ENCODE measurements at regions not wholly inside any gene's neighbourhood (a gene's known extent, or its start where the extent isn't known, plus 50 kb on each side); places are given as distances from the start of the nearest gene placed in this dataset.

GRCh38 chr18:29184654-29185053, 1007.7 kb upstream of the CDH2 start (continued):
- TF ChIP-seq, protein P1, sequence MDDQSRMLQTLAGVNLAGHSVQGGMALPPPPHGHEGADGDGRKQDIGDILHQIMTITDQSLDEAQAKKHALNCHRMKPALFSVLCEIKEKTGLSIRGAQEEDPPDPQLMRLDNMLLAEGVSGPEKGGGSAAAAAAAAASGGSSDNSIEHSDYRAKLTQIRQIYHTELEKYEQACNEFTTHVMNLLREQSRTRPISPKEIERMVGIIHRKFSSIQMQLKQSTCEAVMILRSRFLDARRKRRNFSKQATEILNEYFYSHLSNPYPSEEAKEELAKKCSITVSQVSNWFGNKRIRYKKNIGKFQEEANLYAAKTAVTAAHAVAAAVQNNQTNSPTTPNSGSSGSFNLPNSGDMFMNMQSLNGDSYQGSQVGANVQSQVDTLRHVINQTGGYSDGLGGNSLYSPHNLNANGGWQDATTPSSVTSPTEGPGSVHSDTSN (IDR thresholded peaks at IDR 0.05; ENCODE audit: insufficient replicate concordance, low read depth, low read length) = no peak
- TF ChIP-seq NFYB (IDR thresholded peaks at IDR 0.05; ENCODE audit: insufficient read depth, low read depth, low read length) (no peak), PAX5 (IDR thresholded peaks at IDR 0.05; ENCODE audit: borderline replicate concordance, low read depth, low read length) (no peak), ATF2 (IDR thresholded peaks at IDR 0.05; ENCODE audit: low read length) (no peak), CEBPB (IDR thresholded peaks at IDR 0.05; ENCODE audit: borderline replicate concordance in 1 of 2, low read depth in 2 of 2, low read length in 2 of 2) (no peak), IKZF1 (conservative IDR thresholded peaks at IDR 0.05) (no peak), SREBF2 (IDR thresholded peaks at IDR 0.05; ENCODE audit: low read length) (no peak), SPI1 (IDR thresholded peaks at IDR 0.05; ENCODE audit: borderline replicate concordance, insufficient read depth, low read depth, low read length) (no peak), BACH1 (IDR thresholded peaks at IDR 0.05; ENCODE audit: borderline replicate concordance) (no peak)
- TF ChIP-seq, protein P2, sequence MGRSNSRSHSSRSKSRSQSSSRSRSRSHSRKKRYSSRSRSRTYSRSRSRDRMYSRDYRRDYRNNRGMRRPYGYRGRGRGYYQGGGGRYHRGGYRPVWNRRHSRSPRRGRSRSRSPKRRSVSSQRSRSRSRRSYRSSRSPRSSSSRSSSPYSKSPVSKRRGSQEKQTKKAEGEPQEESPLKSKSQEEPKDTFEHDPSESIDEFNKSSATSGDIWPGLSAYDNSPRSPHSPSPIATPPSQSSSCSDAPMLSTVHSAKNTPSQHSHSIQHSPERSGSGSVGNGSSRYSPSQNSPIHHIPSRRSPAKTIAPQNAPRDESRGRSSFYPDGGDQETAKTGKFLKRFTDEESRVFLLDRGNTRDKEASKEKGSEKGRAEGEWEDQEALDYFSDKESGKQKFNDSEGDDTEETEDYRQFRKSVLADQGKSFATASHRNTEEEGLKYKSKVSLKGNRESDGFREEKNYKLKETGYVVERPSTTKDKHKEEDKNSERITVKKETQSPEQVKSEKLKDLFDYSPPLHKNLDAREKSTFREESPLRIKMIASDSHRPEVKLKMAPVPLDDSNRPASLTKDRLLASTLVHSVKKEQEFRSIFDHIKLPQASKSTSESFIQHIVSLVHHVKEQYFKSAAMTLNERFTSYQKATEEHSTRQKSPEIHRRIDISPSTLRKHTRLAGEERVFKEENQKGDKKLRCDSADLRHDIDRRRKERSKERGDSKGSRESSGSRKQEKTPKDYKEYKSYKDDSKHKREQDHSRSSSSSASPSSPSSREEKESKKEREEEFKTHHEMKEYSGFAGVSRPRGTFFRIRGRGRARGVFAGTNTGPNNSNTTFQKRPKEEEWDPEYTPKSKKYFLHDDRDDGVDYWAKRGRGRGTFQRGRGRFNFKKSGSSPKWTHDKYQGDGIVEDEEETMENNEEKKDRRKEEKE (IDR thresholded peaks at IDR 0.05) = no peak
